ENCODE measurements at regions not wholly inside any gene's neighbourhood (a gene's known extent, or its start where the extent isn't known, plus 50 kb on each side); places are given as distances from the start of the nearest gene placed in this dataset.

GRCh38 chr2:181324912-181325311, 132.3 kb upstream of the ITGA4 start:
- TF ChIP-seq ZNF8 (CRISPR knock-in tag; IDR thresholded peaks at IDR 0.05): no peak
- no peak for TF ChIP-seq ISL1 (CRISPR knock-in tag; IDR thresholded peaks at IDR 0.05)
- no peak for TF ChIP-seq OSR1 (CRISPR knock-in tag; IDR thresholded peaks at IDR 0.05)
- no peak for TF ChIP-seq CSRNP3 (CRISPR knock-in tag; IDR thresholded peaks at IDR 0.05)
- TF ChIP-seq GLIS3 (CRISPR knock-in tag; IDR thresholded peaks at IDR 0.05): no peak
- TF ChIP-seq SNAI2 (CRISPR knock-in tag; IDR thresholded peaks at IDR 0.05): no peak
- TF ChIP-seq ZC3H10 (CRISPR knock-in tag; IDR thresholded peaks at IDR 0.05): no peak
- TF ChIP-seq CSDC2 (CRISPR knock-in tag; IDR thresholded peaks at IDR 0.05): no peak
- no peak for TF ChIP-seq ZNF565 (CRISPR knock-in tag; conservative IDR thresholded peaks at IDR 0.05; ENCODE audit: low read depth)
- TF ChIP-seq ARNTL (CRISPR knock-in tag; IDR thresholded peaks at IDR 0.05; ENCODE audit: borderline replicate concordance, low read depth): no peak
- no peak for TF ChIP-seq ESRRG (CRISPR knock-in tag; IDR thresholded peaks at IDR 0.05)
- no peak for ATAC-seq

GRCh38 chr2:181326661-181327060, 130.5 kb upstream of the ITGA4 start:
- no peak for ATAC-seq
- TF ChIP-seq ZFP30 (CRISPR knock-in tag; IDR thresholded peaks at IDR 0.05): no peak
- TF ChIP-seq BACH2 (CRISPR knock-in tag; IDR thresholded peaks at IDR 0.05; ENCODE audit: borderline replicate concordance): no peak
- TF ChIP-seq ZNF8 (CRISPR knock-in tag; IDR thresholded peaks at IDR 0.05): no peak
- TF ChIP-seq SNAI2 (CRISPR knock-in tag; IDR thresholded peaks at IDR 0.05): no peak
- TF ChIP-seq ISL1 (CRISPR knock-in tag; IDR thresholded peaks at IDR 0.05): no peak
- TF ChIP-seq PATZ1 (CRISPR knock-in tag; IDR thresholded peaks at IDR 0.05; ENCODE audit: borderline replicate concordance): no peak
- TF ChIP-seq CSRNP3 (CRISPR knock-in tag; IDR thresholded peaks at IDR 0.05): no peak
- TF ChIP-seq ZNF565 (CRISPR knock-in tag; conservative IDR thresholded peaks at IDR 0.05; ENCODE audit: low read depth): no peak
- TF ChIP-seq ESRRG (CRISPR knock-in tag; IDR thresholded peaks at IDR 0.05): no peak
- no peak for TF ChIP-seq ZC3H10 (CRISPR knock-in tag; IDR thresholded peaks at IDR 0.05)
- TF ChIP-seq RARB (CRISPR knock-in tag; IDR thresholded peaks at IDR 0.05): no peak
- TF ChIP-seq CREB5 (CRISPR knock-in tag; IDR thresholded peaks at IDR 0.05; ENCODE audit: low read depth): no peak
- TF ChIP-seq CSDC2 (CRISPR knock-in tag; IDR thresholded peaks at IDR 0.05): no peak
- TF ChIP-seq ZFP3 (CRISPR knock-in tag; IDR thresholded peaks at IDR 0.05): no peak
- no peak for TF ChIP-seq GLIS3 (CRISPR knock-in tag; IDR thresholded peaks at IDR 0.05)
- no peak for TF ChIP-seq OSR1 (CRISPR knock-in tag; IDR thresholded peaks at IDR 0.05)
- no peak for TF ChIP-seq POU6F1 (CRISPR knock-in tag; IDR thresholded peaks at IDR 0.05; ENCODE audit: borderline replicate concordance, low read depth)

- no peak for ATAC-seq
- TF ChIP-seq BACH2 (CRISPR knock-in tag; IDR thresholded peaks at IDR 0.05; ENCODE audit: borderline replicate concordance) (no peak), RARB (CRISPR knock-in tag; IDR thresholded peaks at IDR 0.05) (no peak), CSDC2 (CRISPR knock-in tag; IDR thresholded peaks at IDR 0.05) (no peak), CSRNP3 (CRISPR knock-in tag; IDR thresholded peaks at IDR 0.05) (no peak), PPARA (CRISPR knock-in tag; IDR thresholded peaks at IDR 0.05; ENCODE audit: borderline replicate concordance) (no peak), ZNF70 (CRISPR knock-in tag; IDR thresholded peaks at IDR 0.05) (no peak), TCF4 (CRISPR knock-in tag; IDR thresholded peaks at IDR 0.05; ENCODE audit: borderline replicate concordance) (no peak), ZC3H10 (CRISPR knock-in tag; IDR thresholded peaks at IDR 0.05) (no peak), ESRRG (CRISPR knock-in tag; IDR thresholded peaks at IDR 0.05) (no peak), ZNF565 (CRISPR knock-in tag; conservative IDR thresholded peaks at IDR 0.05; ENCODE audit: low read depth) (no peak), SNAI2 (CRISPR knock-in tag; IDR thresholded peaks at IDR 0.05) (no peak), POU6F1 (CRISPR knock-in tag; IDR thresholded peaks at IDR 0.05; ENCODE audit: borderline replicate concordance, low read depth) (no peak), TSHZ2 (CRISPR knock-in tag; IDR thresholded peaks at IDR 0.05) (no peak), ARNTL (CRISPR knock-in tag; IDR thresholded peaks at IDR 0.05; ENCODE audit: borderline replicate concordance, low read depth) (no peak), ISL1 (CRISPR knock-in tag; IDR thresholded peaks at IDR 0.05) (no peak)
These were observed 126.9 kb upstream of the ITGA4 start for GRCh38 chr2:181330286-181330685.

All from SK-N-SH treated with all-trans-retinoic acid at 6 μM for 48 hours (cell line).